Fibroblast of peridontal ligament (primary cell): ENCODE measurements at regions not wholly inside any gene's neighbourhood (a gene's known extent, or its start where the extent isn't known, plus 50 kb on each side); places are given as distances from the start of the nearest gene placed in this dataset.
"Not testable (repeated sequence)": the region's sequence is repeated elsewhere in the genome, so short reads cannot be mapped to it uniquely, and the experiment has no call there.

Experiments used
- DNase-seq: peaks from one replicate; pipeline ENCODE4 v3.0.0-alpha.2; 2010; ENCODE audit errors: extremely low read depth

- peak; percentile 29 for DNase-seq
Observed at GRCh38 chr5:148741766-148742165, 84.6 kb upstream of the ADRB2 start.

- DNase-seq, result not testable (repeated sequence)
Observed at GRCh38 chr5:148744380-148744779, 82.0 kb upstream of the ADRB2 start.

DNA sequence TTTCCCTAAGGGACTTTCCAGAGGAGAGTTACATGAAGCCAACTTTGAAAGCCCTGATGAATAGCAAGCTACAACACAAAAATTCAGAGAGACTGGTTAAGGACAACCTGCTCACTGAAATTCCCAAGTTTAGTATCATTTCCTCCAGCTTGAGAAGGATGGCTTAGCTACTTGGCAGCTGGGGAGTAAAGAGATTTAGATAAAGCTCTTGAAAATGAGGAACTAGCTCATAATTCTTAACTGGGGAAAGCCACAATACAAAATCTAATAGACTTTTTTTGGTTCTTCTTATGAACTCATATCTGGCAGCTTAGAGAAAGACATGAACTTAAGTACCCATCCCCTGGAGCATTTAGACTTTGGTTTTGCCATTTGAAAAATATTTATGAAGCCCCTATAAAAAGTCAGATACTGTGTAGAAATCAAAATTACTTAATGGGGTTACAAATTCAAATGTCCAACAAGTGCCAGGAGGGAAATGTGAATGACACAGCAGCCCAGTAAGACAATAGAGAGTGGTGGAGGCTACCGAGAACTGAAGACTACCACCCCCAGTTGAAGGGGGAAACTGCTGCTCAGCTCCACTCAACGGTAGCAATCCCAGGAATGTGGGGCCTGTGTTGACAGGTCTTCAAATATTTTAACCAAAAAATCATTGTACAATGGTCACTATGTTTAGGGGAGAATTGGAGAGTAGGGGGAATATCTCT lies 79.4 kb upstream of the ADRB2 start:
- no peak for DNase-seq

GRCh38 chr5:148747536-148747906 lies 78.9 kb upstream of the ADRB2 start:
- no peak for DNase-seq

DNA sequence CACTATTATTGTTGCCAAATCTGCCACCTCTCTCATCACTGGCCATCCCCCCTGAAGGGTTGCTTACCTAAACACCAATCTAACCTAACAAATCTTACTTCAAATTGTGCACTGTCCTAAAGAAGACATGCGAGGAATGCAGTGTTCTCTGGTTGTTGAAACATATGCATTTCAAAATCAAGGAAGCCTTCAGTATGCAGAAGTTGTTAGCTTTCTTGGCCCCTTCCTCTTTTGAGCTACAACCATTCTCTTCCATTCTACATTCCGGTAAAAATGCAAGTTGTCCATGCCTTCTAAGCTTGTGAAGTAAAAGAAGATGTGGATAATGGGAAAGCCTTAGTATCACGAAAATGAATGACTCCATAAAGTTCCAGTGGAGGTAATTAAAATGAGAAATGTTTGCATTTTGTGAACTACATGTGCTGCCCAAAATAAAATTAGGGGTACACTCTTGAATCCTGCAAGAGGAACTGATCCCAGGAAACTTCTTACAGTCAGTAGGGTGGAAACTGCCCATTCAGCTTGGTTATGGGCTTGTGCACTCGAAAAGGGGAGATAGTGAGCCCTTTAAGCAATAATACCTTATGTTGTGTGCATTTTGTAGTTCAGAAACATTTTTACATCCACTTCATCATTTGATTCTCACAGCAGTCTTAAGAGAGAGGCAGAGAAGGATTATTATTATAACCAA lies 77.6 kb upstream of the ADRB2 start:
- no peak for DNase-seq

DNA sequence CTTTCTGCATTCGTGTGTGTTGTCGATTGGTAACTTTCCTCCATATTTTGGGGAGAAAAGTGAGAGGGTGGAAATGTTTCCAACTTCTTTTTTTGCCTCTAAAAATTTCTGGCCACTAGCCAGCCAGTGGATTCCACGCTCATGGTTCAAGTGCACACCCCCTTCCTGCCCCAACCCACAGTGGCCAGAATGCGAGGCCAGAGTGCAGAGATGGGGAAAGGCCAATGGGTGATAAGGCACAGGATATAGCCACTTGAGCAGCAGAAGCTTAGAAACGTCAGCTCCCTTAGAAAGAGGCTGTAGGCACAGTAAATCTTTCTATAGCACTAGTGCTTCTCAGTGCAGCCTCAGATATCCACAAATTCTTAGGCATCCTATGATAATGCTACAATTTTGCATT lies 75.8 kb upstream of the ADRB2 start:
- no peak for DNase-seq

GRCh38 chr5:148751025-148751424 lies 75.4 kb upstream of the ADRB2 start:
- no peak for DNase-seq

DNA sequence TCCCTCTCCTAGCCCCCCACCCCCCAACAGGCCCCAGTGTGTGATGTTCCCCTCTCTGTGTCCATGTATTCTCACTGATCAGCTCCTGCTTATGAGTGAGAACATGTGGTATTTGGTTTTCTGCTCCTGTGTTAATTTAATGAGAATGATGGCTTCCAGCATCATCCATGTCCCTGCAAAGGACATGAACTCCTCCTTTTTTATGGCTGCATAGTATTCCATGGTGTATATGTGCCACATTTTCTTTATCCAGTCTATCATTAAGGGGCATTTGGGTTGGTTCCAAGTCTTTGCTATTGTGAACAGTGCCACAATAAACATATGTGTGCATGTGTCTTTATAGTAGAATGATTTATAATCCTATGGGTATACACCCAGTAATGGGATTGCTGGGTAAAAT lies 74.0 kb upstream of the ADRB2 start:
- DNase-seq, result not testable (repeated sequence)

- DNase-seq, result no peak
Observed at GRCh38 chr5:148759101-148759500, 67.3 kb upstream of the ADRB2 start.

- DNase-seq, result no peak
Observed at GRCh38 chr5:148760945-148761638, 65.3 kb upstream of the ADRB2 start.

DNA sequence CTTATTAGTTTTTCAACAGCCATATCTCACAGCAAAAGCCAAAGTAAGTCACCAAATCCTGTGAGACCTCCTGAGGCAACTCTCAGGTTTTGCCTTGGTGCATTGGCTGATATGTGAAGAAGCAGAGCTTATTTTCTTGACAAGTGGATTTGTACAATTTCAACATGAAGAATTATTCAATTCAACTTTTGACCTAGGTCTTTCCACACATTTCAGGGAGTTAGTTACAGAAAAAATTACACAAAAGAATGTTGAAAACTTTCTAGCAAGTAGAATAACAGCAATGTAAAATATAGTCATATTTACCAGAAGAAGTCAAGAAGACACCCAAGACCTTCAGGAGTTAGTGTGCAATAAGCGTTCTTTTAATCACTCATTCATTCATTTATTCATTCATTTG lies 62.4 kb upstream of the ADRB2 start:
- no peak for DNase-seq

DNA sequence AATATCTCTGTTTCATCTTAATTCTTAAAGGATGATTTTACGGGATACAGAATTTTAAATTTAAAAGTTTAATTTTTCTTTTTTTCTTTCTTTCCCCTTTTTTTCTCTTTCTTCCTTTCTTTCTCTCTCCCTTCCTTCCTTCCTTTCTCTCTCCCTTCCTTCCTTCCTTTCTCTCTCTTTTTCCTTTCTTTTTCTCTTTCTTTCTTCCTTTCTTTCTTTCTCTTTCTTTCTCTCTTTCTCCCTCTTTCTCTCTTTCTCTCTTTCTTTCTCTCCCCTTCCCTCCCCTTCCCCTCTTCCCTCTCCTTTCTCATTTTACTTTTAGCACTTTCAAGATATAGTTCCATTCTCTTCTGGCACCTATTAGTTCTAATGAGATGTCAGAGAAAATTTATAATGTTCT lies 61.4 kb upstream of the ADRB2 start:
- no peak for DNase-seq

DNA sequence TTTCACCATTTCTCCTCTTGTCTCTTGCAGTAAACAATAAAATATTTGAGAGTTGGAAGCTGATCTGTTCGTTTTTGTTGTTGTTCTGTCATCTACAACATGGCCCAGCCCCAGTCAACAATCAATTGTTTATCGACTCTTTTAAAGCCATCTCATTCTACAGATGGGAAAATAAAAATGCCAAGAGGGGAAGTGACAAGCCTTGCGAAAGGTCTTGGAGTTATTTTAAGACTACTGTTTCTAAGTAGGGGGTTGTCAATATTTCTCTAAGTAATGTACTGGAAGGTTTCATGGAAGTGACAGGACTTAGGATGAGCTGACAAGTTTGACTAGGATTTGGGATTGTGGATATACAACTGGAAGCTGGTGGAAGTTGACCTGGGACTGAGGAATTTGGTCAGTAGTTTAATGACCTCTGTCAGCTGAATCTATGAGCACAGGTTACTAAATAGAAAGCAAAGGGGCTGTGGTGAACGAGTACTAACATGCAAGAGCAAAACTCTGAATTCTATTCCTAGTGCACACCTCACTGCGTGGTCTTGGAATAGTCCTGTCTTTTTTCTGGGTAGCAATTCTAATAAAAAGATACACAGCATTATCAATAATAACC lies 57.5 kb upstream of the ADRB2 start:
- no peak for DNase-seq

- no peak for DNase-seq
Observed at GRCh38 chr5:148769941-148770340, 56.5 kb upstream of the ADRB2 start.

- DNase-seq, result no peak
Observed at GRCh38 chr5:148774313-148774712, 52.1 kb upstream of the ADRB2 start.

GRCh38 chr5:148776261-148776660 lies 50.1 kb upstream of the ADRB2 start:
- DNase-seq, result no peak
